Progenitor cell of endocrine pancreas (in vitro differentiated cells): ENCODE measurements at regions not wholly inside any gene's neighbourhood (a gene's known extent, or its start where the extent isn't known, plus 50 kb on each side); places are given as distances from the start of the nearest gene placed in this dataset.

Source experiments
- DNase-seq: peaks from one replicate; pipeline ENCODE4 v3.0.0; 2021; ENCODE audit warnings: low spot score; ENCODE audit not compliant: unreplicated experiment
- H3K27ac Mint-ChIP-seq: 2 replicates; pipeline ENCODE4 v1.8.0; 2021; ENCODE audit warnings: mild to moderate bottlenecking, moderate library complexity, mixed read lengths
- H3K27me3 Mint-ChIP-seq: 2 replicates; pipeline ENCODE4 v1.8.0; 2021; ENCODE audit warnings: mixed read lengths
- H3K36me3 Mint-ChIP-seq: 2 replicates; pipeline ENCODE4 v1.8.0; 2022; ENCODE audit warnings: mixed read lengths; ENCODE audit not compliant: insufficient read depth
- H3K4me1 Mint-ChIP-seq: 2 replicates; pipeline ENCODE4 v1.8.0; 2021; ENCODE audit warnings: low read depth, mixed read lengths
- H3K4me3 Mint-ChIP-seq: 2 replicates; pipeline ENCODE4 v1.8.0; 2021; ENCODE audit warnings: low read depth, mild to moderate bottlenecking, moderate library complexity, mixed read lengths
- H3K9me3 Mint-ChIP-seq: 2 replicates; pipeline ENCODE4 v1.8.0; 2021; ENCODE audit warnings: low read depth, mixed read lengths
- TF ChIP-seq, protein P1 (sequence below): fragments of 200-600 bp; sonication (generic); IDR thresholded peaks from one replicate; pipeline ENCODE4 v1.5.0; 2021; ENCODE audit warnings: antibody characterized with exemption, mild to moderate bottlenecking; ENCODE audit not compliant: unreplicated experiment

DNA sequence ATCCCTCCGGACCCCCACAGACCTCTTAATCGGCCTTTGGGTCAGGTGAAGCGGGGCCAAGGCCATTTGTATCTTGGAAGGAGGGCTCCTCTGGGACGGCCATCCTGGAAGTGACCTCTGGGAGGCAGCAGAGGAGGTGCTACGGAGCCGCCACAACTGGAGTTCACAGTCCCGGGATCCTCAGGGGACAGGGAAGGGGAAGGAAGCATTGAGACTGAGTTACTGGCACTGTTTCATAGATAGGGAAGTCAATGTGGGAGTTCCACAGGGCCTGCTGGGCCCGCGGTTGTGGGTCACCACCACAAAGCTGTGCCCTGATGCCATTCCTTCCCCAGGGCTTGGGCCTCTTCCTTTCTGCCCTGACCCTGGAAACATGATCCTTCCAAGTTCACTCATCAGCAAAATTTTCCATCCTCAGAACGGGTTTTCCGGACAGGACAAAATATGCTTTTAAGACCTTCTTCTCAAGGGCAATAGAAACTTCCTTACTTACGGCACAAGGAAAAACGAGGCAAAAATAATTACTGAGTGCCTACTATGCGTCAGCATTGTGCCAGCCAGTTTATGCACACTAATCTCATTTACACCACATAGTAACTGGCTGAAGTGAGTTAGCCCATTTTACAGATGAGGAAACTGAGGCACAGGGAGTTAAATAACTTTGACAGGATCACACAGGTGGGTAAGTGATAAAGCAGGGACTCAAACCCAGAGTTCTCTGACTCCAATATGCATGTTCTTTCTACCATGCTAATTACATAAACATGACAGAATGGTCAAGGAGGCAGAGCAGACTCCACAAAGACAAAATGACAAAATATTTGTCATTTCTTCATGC lies 143.8 kb downstream of the UNC5CL start:
- no peaks in the 10 kb centered on the region for H3K9me3 Mint-ChIP-seq
- H3K4me1 Mint-ChIP-seq = peaks cover 30% of the 10 kb centered on the region
- TF ChIP-seq, protein P1, sequence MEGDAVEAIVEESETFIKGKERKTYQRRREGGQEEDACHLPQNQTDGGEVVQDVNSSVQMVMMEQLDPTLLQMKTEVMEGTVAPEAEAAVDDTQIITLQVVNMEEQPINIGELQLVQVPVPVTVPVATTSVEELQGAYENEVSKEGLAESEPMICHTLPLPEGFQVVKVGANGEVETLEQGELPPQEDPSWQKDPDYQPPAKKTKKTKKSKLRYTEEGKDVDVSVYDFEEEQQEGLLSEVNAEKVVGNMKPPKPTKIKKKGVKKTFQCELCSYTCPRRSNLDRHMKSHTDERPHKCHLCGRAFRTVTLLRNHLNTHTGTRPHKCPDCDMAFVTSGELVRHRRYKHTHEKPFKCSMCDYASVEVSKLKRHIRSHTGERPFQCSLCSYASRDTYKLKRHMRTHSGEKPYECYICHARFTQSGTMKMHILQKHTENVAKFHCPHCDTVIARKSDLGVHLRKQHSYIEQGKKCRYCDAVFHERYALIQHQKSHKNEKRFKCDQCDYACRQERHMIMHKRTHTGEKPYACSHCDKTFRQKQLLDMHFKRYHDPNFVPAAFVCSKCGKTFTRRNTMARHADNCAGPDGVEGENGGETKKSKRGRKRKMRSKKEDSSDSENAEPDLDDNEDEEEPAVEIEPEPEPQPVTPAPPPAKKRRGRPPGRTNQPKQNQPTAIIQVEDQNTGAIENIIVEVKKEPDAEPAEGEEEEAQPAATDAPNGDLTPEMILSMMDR = peak; percentile 72
- H3K27ac Mint-ChIP-seq = no peak overlapping the region
- H3K27me3 Mint-ChIP-seq = no peaks in the 10 kb centered on the region
- no peaks in the 10 kb centered on the region for H3K36me3 Mint-ChIP-seq
- no peak overlapping the region for H3K4me3 Mint-ChIP-seq
- peak; percentile 43 for DNase-seq

DNA sequence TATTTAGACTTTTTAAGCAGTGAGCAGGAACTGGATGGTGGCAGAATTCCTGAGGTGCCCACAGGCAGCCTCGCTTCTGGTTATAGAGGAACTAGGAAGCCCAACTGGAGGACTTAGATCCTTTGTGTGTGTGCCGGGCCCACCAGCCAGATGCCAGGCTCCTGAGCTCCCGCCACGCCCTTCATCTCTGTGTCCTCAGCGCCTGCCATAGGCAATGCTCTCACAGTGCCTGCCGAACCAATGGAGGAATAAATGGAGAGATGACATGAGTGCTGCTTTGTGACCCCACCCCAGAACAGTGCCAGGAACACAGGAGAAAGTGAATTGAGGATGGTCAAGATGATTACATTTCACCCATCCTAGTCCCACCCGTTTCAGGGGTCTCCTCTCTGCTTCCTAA lies 146.0 kb downstream of the UNC5CL start:
- DNase-seq = no peak
- TF ChIP-seq, protein P1 = no peak
- peaks cover 1% of the 10 kb centered on the region for H3K36me3 Mint-ChIP-seq
- H3K4me3 Mint-ChIP-seq = no peak overlapping the region
- H3K4me1 Mint-ChIP-seq = peaks cover 20% of the 10 kb centered on the region
- H3K9me3 Mint-ChIP-seq = no peaks in the 10 kb centered on the region
- no peak overlapping the region for H3K27ac Mint-ChIP-seq
- no peaks in the 10 kb centered on the region for H3K27me3 Mint-ChIP-seq

DNA sequence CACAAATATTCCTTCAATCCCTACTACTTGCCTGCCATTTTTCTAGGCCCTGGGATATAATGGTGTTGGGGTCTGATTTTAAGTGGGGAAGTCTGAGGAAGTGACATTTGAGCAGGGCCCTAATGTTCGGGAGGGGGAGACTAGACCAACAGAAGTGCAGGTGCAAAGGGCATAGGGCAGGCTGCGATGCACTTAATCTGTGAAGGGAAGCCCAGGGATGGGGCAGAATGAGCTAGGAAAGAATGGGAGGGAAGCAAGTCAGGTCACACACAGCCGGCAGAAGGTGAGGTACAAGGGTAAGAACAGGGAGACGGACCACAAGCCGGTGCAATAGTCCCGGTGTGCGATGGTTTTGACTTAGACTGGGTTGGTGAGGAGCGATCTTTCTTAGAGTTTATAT lies 146.8 kb downstream of the UNC5CL start:
- H3K4me3 Mint-ChIP-seq = no peak overlapping the region
- H3K9me3 Mint-ChIP-seq = no peaks in the 10 kb centered on the region
- no peak for DNase-seq
- peaks cover 17% of the 10 kb centered on the region for H3K4me1 Mint-ChIP-seq
- peaks cover 1% of the 10 kb centered on the region for H3K36me3 Mint-ChIP-seq
- no peak overlapping the region for H3K27ac Mint-ChIP-seq
- TF ChIP-seq, protein P1 = no peak
- H3K27me3 Mint-ChIP-seq = no peaks in the 10 kb centered on the region

DNA sequence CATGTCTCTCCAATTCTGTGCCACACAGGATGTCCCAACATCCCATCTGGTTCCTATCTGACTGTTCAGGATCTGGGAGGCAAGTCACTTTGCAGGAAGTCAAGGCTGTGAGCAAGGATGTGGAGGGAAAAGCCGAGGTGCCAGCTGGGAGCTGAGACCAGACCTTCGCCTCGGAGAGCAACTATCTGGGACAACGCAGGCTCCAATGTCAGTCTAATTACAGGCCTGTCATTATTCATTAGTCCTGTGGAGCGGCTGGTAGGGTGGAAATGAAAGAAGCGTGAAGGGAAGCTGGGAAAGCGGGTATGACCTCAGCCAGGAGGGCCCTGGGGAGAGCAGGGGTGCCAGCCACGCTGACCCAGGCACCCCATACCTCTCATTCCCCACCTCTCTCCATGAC lies 147.3 kb downstream of the UNC5CL start:
- H3K4me1 Mint-ChIP-seq = peaks cover 14% of the 10 kb centered on the region
- DNase-seq = no peak
- no peaks in the 10 kb centered on the region for H3K9me3 Mint-ChIP-seq
- peaks cover 1% of the 10 kb centered on the region for H3K36me3 Mint-ChIP-seq
- H3K27me3 Mint-ChIP-seq = no peaks in the 10 kb centered on the region
- H3K4me3 Mint-ChIP-seq = no peak overlapping the region
- H3K27ac Mint-ChIP-seq = no peak overlapping the region
- TF ChIP-seq, protein P1 = no peak

DNA sequence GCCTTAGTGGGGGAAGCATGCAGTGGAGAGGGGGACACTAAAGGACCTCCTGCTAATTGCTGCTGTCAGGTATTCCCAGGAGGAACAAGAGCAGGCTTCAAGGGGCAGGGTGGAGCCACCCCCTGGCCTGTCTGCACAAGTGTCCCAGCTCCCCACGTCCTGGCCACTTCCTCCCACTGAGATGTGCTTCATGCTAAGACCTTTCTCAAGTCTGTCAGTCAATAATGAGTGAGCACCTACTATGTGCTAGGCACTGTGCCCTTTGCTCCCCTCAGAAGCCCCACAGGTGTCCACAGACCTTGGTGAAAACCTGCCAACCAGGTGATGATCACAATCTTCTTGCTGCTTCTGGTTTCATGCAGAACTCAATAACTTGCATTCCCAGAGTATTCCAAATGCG lies 147.9 kb downstream of the UNC5CL start:
- Mint-ChIP-seq H3K4me3 (no peak overlapping the region), H3K27ac (no peak overlapping the region), H3K27me3 (no peaks in the 10 kb centered on the region), H3K9me3 (no peaks in the 10 kb centered on the region), H3K36me3 (peaks cover 1% of the 10 kb centered on the region), H3K4me1 (peaks cover 11% of the 10 kb centered on the region)
- TF ChIP-seq, protein P1 = no peak
- DNase-seq = no peak
